HL-60 (cell line): ENCODE measurements at regions not wholly inside any gene's neighbourhood (a gene's known extent, or its start where the extent isn't known, plus 50 kb on each side); places are given as distances from the start of the nearest gene placed in this dataset.

Experiments
- DNase-seq, 2 experiments: peaks; one replicate each; pipeline ENCODE4 v3.0.0-alpha.2; 2010 to 2020; ENCODE audit warnings: low read depth in 1 of 2, low spot score in 1 of 2
- H3K27ac ChIP-seq: fragments of 250-450 bp; sonication (Bioruptor Pico); replicated peaks from 2 replicates; pipeline ENCODE4 v1.5.1; 2020; ENCODE audit warnings: mild to moderate bottlenecking, moderate library complexity
- H3K27me3 ChIP-seq: fragments of 250-450 bp; sonication (Bioruptor Pico); 2 replicates; pipeline ENCODE4 v1.5.1; 2021; ENCODE audit warnings: mild to moderate bottlenecking, moderate library complexity; ENCODE audit not compliant: insufficient read depth, poor library complexity, severe bottlenecking
- H3K4me3 ChIP-seq: replicated peaks from 2 replicates; pipeline ENCODE4 v1.5.1; 2011; ENCODE audit warnings: mild to moderate bottlenecking, control low read depth, low read length; ENCODE audit not compliant: insufficient read depth
- GABPA ChIP-seq: IDR thresholded peaks from 2 replicates; pipeline ENCODE4 v1.6.1; 2012; ENCODE audit warnings: low read depth
- POLR2AphosphoS5 ChIP-seq: IDR thresholded peaks from 2 replicates; pipeline ENCODE4 v1.6.1; 2012; ENCODE audit warnings: low read depth
- SPI1 ChIP-seq: IDR thresholded peaks from 2 replicates; pipeline ENCODE4 v1.6.1; 2012; ENCODE audit warnings: low read depth, mild to moderate bottlenecking, borderline replicate concordance
- TF ChIP-seq, protein P1 (sequence below): IDR thresholded peaks from one replicate; pipeline ENCODE4 v1.5.1; 2011; ENCODE audit warnings: low read length, control low read depth, inconsistent platforms; ENCODE audit not compliant: insufficient read depth
- TF ChIP-seq, protein P2 (sequence below): IDR thresholded peaks from 2 replicates; pipeline ENCODE4 v1.6.1; 2012; ENCODE audit warnings: low read depth; ENCODE audit not compliant: insufficient replicate concordance

DNA sequence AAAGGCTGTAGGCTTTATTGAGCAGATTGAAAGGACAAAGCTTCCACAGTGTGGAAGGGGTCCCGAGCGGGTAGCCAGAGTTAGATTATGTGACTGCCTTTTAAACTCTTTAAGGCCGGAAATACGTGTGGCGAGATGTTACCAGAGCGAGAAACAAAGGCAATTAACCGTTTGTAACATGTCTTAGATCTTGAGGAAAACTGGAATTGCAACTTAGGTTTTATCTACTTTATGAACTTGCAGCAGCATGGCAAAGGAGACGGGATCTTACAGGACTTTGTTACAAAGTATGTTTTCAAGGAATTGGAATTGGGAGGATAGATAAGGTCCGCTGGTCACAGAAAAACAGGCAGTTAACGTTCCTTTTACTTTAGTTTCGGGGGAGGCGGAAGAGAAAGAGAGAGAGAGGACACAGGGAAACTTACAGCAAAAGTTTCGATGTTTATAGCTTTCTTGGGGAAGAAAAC, 594.7 kb upstream of the ADGRB3 start:
- Histone ChIP-seq H3K4me3 (no peak overlapping the region), H3K27me3 (no peaks in the 10 kb centered on the region), H3K27ac (no peak overlapping the region)
- DNase-seq, result no peak
- TF ChIP-seq SPI1 (no peak), GABPA (no peak), POLR2AphosphoS5 (no peak)
- TF ChIP-seq, protein P1, sequence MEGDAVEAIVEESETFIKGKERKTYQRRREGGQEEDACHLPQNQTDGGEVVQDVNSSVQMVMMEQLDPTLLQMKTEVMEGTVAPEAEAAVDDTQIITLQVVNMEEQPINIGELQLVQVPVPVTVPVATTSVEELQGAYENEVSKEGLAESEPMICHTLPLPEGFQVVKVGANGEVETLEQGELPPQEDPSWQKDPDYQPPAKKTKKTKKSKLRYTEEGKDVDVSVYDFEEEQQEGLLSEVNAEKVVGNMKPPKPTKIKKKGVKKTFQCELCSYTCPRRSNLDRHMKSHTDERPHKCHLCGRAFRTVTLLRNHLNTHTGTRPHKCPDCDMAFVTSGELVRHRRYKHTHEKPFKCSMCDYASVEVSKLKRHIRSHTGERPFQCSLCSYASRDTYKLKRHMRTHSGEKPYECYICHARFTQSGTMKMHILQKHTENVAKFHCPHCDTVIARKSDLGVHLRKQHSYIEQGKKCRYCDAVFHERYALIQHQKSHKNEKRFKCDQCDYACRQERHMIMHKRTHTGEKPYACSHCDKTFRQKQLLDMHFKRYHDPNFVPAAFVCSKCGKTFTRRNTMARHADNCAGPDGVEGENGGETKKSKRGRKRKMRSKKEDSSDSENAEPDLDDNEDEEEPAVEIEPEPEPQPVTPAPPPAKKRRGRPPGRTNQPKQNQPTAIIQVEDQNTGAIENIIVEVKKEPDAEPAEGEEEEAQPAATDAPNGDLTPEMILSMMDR, result no peak
- TF ChIP-seq, protein P2, sequence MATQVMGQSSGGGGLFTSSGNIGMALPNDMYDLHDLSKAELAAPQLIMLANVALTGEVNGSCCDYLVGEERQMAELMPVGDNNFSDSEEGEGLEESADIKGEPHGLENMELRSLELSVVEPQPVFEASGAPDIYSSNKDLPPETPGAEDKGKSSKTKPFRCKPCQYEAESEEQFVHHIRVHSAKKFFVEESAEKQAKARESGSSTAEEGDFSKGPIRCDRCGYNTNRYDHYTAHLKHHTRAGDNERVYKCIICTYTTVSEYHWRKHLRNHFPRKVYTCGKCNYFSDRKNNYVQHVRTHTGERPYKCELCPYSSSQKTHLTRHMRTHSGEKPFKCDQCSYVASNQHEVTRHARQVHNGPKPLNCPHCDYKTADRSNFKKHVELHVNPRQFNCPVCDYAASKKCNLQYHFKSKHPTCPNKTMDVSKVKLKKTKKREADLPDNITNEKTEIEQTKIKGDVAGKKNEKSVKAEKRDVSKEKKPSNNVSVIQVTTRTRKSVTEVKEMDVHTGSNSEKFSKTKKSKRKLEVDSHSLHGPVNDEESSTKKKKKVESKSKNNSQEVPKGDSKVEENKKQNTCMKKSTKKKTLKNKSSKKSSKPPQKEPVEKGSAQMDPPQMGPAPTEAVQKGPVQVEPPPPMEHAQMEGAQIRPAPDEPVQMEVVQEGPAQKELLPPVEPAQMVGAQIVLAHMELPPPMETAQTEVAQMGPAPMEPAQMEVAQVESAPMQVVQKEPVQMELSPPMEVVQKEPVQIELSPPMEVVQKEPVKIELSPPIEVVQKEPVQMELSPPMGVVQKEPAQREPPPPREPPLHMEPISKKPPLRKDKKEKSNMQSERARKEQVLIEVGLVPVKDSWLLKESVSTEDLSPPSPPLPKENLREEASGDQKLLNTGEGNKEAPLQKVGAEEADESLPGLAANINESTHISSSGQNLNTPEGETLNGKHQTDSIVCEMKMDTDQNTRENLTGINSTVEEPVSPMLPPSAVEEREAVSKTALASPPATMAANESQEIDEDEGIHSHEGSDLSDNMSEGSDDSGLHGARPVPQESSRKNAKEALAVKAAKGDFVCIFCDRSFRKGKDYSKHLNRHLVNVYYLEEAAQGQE, result no peak

GRCh38 chr6:68039641-68040311, 595.3 kb upstream of the ADGRB3 start:
- TF ChIP-seq GABPA, result no peak
- TF ChIP-seq POLR2AphosphoS5, result no peak
- no peak for TF ChIP-seq SPI1
- TF ChIP-seq, protein P1, result no peak
- TF ChIP-seq, protein P2, result no peak
- no peak overlapping the region for H3K27ac ChIP-seq
- no peaks in the 10 kb centered on the region for H3K27me3 ChIP-seq
- DNase-seq, result no peak
- H3K4me3 ChIP-seq, result no peak overlapping the region

DNA sequence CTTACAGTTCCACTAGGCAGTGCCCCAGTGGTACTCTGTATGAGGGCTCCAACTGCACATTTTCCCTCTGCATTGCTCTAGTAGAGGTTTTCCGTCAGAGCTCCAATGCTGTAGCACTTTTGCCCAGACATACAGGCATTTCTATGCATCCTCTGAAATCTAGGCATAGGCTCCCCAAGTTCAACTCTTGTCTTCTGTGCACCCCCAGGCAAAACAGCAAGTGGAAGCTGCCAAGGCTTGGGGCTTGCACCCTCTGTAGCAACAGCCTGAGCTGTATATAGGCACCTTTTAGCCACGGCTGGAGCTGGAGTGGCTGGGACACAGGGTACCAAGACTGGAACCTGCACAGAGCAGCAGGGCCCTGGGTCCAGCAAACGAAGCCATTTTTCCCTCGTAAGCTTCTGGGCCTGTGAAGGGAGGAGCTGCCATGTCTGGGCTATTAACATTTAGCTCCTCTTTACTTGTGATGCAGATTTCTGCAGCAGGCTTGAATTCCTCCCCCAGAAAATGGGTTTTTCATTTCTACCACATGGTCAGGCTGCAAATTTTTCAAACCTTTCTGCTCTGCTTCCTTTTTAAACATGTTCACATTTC, 596.2 kb upstream of the ADGRB3 start:
- Histone ChIP-seq H3K27me3 (no peaks in the 10 kb centered on the region), H3K4me3 (no peak overlapping the region), H3K27ac (no peak overlapping the region)
- TF ChIP-seq, protein P1, result no peak
- TF ChIP-seq POLR2AphosphoS5 (no peak), SPI1 (no peak), GABPA (no peak)
- TF ChIP-seq, protein P2, result no peak
- DNase-seq, result no peak
